GM12878 (cell line): ENCODE measurements at regions not wholly inside any gene's neighbourhood (a gene's known extent, or its start where the extent isn't known, plus 50 kb on each side); places are given as distances from the start of the nearest gene placed in this dataset.

Source experiments
- ATAC-seq: fragments of 200-7000 bp; cut with Tn5 transposase; 3 replicates; pipeline ENCODE4 v1.9.1; 2020; ENCODE audit warnings: mild to moderate bottlenecking, moderate library complexity
- BruUV-seq: library from RNA; stranded (reverse); fragments of 400-500 nt; replicated peaks from 2 replicates; lab custom pipeline; 2021; lab: Mats Ljungman, UMichigan
- CTCF ChIA-PET: fragments of 300-600 bp; sonication (Branson Sonifier 250); formaldehyde crosslinking; extraction: SDS; loops from one replicate; lab custom pipeline; 2021; ENCODE audit warnings: inconsistent platforms; lab: Yijun Ruan, JAX
- POLR2A ChIA-PET: fragments of 350-600 bp; formaldehyde crosslinking; extraction: SDS; loops from one replicate; lab custom pipeline; 2021; ENCODE audit warnings: inconsistent platforms; lab: Charles Lee
- RAD21 ChIA-PET: fragments of 300-600 bp; sonication (Branson Sonifier 250); formaldehyde crosslinking; loops from one replicate; lab custom pipeline; 2023; ENCODE audit warnings: antibody characterized with exemption; ENCODE audit not compliant: unreplicated experiment; lab: Charles Lee
- SMC1A ChIA-PET: fragments of 300-600 bp; sonication (Branson Sonifier 250); formaldehyde crosslinking; loops from one replicate; lab custom pipeline; 2023; ENCODE audit not compliant: unreplicated experiment, uncharacterized antibody; lab: Charles Lee
- DNase-seq: peaks from one replicate; pipeline ENCODE4 v3.0.0-alpha.2; 2011; ENCODE audit warnings: low read depth, low spot score
- FAIRE-seq: peaks from 3 replicates; lab custom pipeline; 2011; peaks lifted over from hg19 to GRCh38; lab: Jason Lieb, UNC
- H2AFZ ChIP-seq: 2 replicates; pipeline ENCODE4 v1.6.0; 2011; ENCODE audit warnings: low read depth, low read length, control low read depth; ENCODE audit not compliant: control insufficient read depth
- H3K27ac ChIP-seq: 2 replicates; pipeline ENCODE4 v1.5.1; 2011; ENCODE audit warnings: control low read depth; ENCODE audit not compliant: control insufficient read depth, insufficient read depth
- H3K27me3 ChIP-seq, 2 experiments: replicated peaks in 1 of 2; 2 replicates each; pipeline versions ENCODE4 v1.6.0 to v1.6.1; 2011; ENCODE audit warnings: low read length in 1 of 2; ENCODE audit not compliant: control insufficient read depth in 2 of 2, insufficient read depth in 2 of 2
- H3K36me3 ChIP-seq, 2 experiments: 2 replicates each; pipeline ENCODE4 v1.5.1; 2011; ENCODE audit warnings: low read length in 1 of 2; ENCODE audit not compliant: control insufficient read depth in 2 of 2, insufficient read depth in 2 of 2
- H3K4me1 ChIP-seq: 2 replicates; pipeline ENCODE4 v1.6.1; 2011; ENCODE audit warnings: mild to moderate bottlenecking, low read length, moderate library complexity, mixed read lengths; ENCODE audit not compliant: control insufficient read depth, insufficient read depth
- H3K4me2 ChIP-seq: 2 replicates; pipeline ENCODE4 v1.6.0; 2011; ENCODE audit warnings: control low read depth; ENCODE audit not compliant: control insufficient read depth, insufficient read depth
- H3K4me3 ChIP-seq: fragments of 200-600 bp; sonication (generic); 2 replicates; pipeline ENCODE4 v1.5.1; 2016
- H3K79me2 ChIP-seq: 2 replicates; pipeline ENCODE4 v1.6.0; 2011; ENCODE audit warnings: low read length; ENCODE audit not compliant: control insufficient read depth, insufficient read depth
- H3K9ac ChIP-seq: 2 replicates; pipeline ENCODE4 v1.8.0; 2011; ENCODE audit warnings: low read length, control low read depth, mixed read lengths; ENCODE audit not compliant: control insufficient read depth, insufficient read depth
- H3K9me3 ChIP-seq: replicated peaks from 3 replicates; pipeline ENCODE4 v1.5.1; 2011; ENCODE audit warnings: mild to moderate bottlenecking, low read length; ENCODE audit not compliant: control insufficient read depth, insufficient read depth
- H4K20me1 ChIP-seq: 2 replicates; pipeline ENCODE4 v1.6.0; 2011; ENCODE audit not compliant: control insufficient read depth, insufficient read depth
- BCL11A ChIP-seq: IDR thresholded peaks from 2 replicates; pipeline ENCODE4 v1.6.1; 2011; ENCODE audit warnings: low read depth, low read length
- BCLAF1 ChIP-seq: fragments of 450-650 bp; IDR thresholded peaks from 2 replicates; pipeline ENCODE4 v1.6.1; 2017; ENCODE audit warnings: antibody characterized with exemption, mild to moderate bottlenecking, moderate library complexity
- CREB1 ChIP-seq: IDR thresholded peaks from 2 replicates; pipeline ENCODE4 v1.6.1; 2012; ENCODE audit warnings: low read depth, mild to moderate bottlenecking, inconsistent platforms
- EGR1 ChIP-seq, 2 experiments: IDR thresholded peaks; 1 replicate in 1 of 2; 2 replicates in 1 of 2; pipeline ENCODE4 v1.6.1; 2011 to 2012; ENCODE audit warnings: low read depth in 2 of 2, low read length in 2 of 2, borderline replicate concordance in 1 of 2, mild to moderate bottlenecking in 1 of 2, moderate library complexity in 1 of 2
- EZH2 ChIP-seq: IDR thresholded peaks from 2 replicates; pipeline ENCODE4 v1.6.1; 2012; ENCODE audit warnings: low read depth, mild to moderate bottlenecking, control low read depth, inconsistent platforms, low read length, borderline replicate concordance; ENCODE audit not compliant: control insufficient read depth
- FOXM1 ChIP-seq: IDR thresholded peaks from 2 replicates; pipeline ENCODE4 v1.6.1; 2012; ENCODE audit warnings: low read depth, mild to moderate bottlenecking, inconsistent platforms, low read length, moderate library complexity
- HDGF ChIP-seq: fragments of 450-650 bp; IDR thresholded peaks from 2 replicates; pipeline ENCODE4 v1.6.1; 2016; ENCODE audit warnings: antibody characterized with exemption
- MLLT1 ChIP-seq: fragments of 450-650 bp; IDR thresholded peaks from 2 replicates; pipeline ENCODE4 v1.6.1; 2016; ENCODE audit warnings: mild to moderate bottlenecking
- MTA2 ChIP-seq: fragments of 450-650 bp; IDR thresholded peaks from 2 replicates; pipeline ENCODE4 v1.6.1; 2016; ENCODE audit warnings: low read depth, mild to moderate bottlenecking, moderate library complexity
- NFIC ChIP-seq: IDR thresholded peaks from 2 replicates; pipeline ENCODE4 v1.6.1; 2012; ENCODE audit warnings: low read depth, mild to moderate bottlenecking, inconsistent platforms, low read length, moderate library complexity
- NR2C1 ChIP-seq: fragments of 450-650 bp; IDR thresholded peaks from 2 replicates; pipeline ENCODE4 v1.6.1; 2017; ENCODE audit warnings: antibody characterized with exemption, mild to moderate bottlenecking, moderate library complexity
- POLR2AphosphoS2 ChIP-seq: IDR thresholded peaks from 2 replicates; pipeline ENCODE4 v1.6.1; 2011; ENCODE audit warnings: low read depth, mild to moderate bottlenecking, low read length, improper control_type of control experiment, moderate library complexity
- SIN3A ChIP-seq: IDR thresholded peaks from 2 replicates; pipeline ENCODE4 v1.6.1; 2012; ENCODE audit warnings: low read depth, low read length, improper control_type of control experiment
- SUZ12 ChIP-seq: fragments of 200-600 bp; sonication (generic); IDR thresholded peaks from one replicate; pipeline ENCODE4 v1.6.1; 2018; ENCODE audit warnings: antibody characterized with exemption, mild to moderate bottlenecking; ENCODE audit not compliant: unreplicated experiment
- YBX1 ChIP-seq: fragments of 450-650 bp; IDR thresholded peaks from 2 replicates; pipeline ENCODE4 v1.6.1; 2016; ENCODE audit warnings: antibody characterized with exemption
- ZNF207 ChIP-seq: fragments of 450-650 bp; IDR thresholded peaks from 2 replicates; pipeline ENCODE4 v1.6.1; 2014; ENCODE audit warnings: antibody characterized with exemption, mild to moderate bottlenecking, borderline replicate concordance
- in situ Hi-C: fragments of 300-500 bp; cut with MboI; formaldehyde crosslinking; loops from 9 replicates; pipeline ENCODE4 v1.14.3; 2018; ENCODE audit warnings: mixed read lengths
- intact Hi-C: fragments of 100-400 bp; cut with micrococcal nuclease; formaldehyde crosslinking; loops from one replicate; pipeline ENCODE4 v1.14.2; 2022; ENCODE audit not compliant: unreplicated experiment
- TF ChIP-seq, protein P1 (sequence below): IDR thresholded peaks from 2 replicates; pipeline ENCODE4 v1.6.1; 2011; ENCODE audit warnings: borderline replicate concordance, low read depth, mild to moderate bottlenecking, moderate library complexity, mixed read lengths, low read length; ENCODE audit not compliant: insufficient read depth; ENCODE audit errors: extremely low read length
- TF ChIP-seq, protein P2 (sequence below): fragments of 450-650 bp; conservative IDR thresholded peaks from 2 replicates; pipeline ENCODE4 v1.6.1; 2017; ENCODE audit warnings: mild to moderate bottlenecking, moderate library complexity

GRCh38 chr1:224866940-224867339 lies 62.5 kb upstream of the DNAH14 start (continued):
- TF ChIP-seq BCLAF1 (no peak), YBX1 (no peak), CREB1 (no peak), EGR1 (IDR thresholded peaks at IDR 0.05; ENCODE audit: borderline replicate concordance in 1 of 2, low read depth in 2 of 2, low read length in 2 of 2) (no peak), NR2C1 (no peak), SIN3A (no peak), NFIC (no peak), MTA2 (no peak)
- TF ChIP-seq, all 136 proteins: peak for 0

GRCh38 chr1:224867715-224868114 lies 61.8 kb upstream of the DNAH14 start:
- H3K4me3 ChIP-seq: no peak overlapping the region
- FAIRE-seq (no peak), DNase-seq (no peak), ATAC-seq (no peak)
- H3K4me1 ChIP-seq: no peaks in the 10 kb centered on the region
- no TSS peak for BruUV-seq
- ChIA-PET CTCF (no interaction called here), SMC1A (no interaction called here), RAD21 (no interaction called here), POLR2A (no interaction called here)
- H3K4me2 ChIP-seq: no peak overlapping the region
- no peak overlapping the region for H2AFZ ChIP-seq
- no peaks in the 10 kb centered on the region; the same call in 2 of the 3 replicates for H3K9me3 ChIP-seq
- H3K27me3 ChIP-seq: no peaks in the 10 kb centered on the region
- no peaks in the 10 kb centered on the region for H3K36me3 ChIP-seq
- H3K27ac ChIP-seq: no peak overlapping the region
- no peaks in the 10 kb centered on the region for H4K20me1 ChIP-seq
- intact Hi-C loops (no loop called here), in situ Hi-C loops (no loop called here)
- TF ChIP-seq MLLT1: no peak
- TF ChIP-seq EZH2: no peak
- TF ChIP-seq SUZ12: no peak
- TF ChIP-seq FOXM1: no peak
- TF ChIP-seq, protein P1, sequence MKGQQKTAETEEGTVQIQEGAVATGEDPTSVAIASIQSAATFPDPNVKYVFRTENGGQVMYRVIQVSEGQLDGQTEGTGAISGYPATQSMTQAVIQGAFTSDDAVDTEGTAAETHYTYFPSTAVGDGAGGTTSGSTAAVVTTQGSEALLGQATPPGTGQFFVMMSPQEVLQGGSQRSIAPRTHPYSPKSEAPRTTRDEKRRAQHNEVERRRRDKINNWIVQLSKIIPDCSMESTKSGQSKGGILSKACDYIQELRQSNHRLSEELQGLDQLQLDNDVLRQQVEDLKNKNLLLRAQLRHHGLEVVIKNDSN: no peak
- TF ChIP-seq, protein P2, sequence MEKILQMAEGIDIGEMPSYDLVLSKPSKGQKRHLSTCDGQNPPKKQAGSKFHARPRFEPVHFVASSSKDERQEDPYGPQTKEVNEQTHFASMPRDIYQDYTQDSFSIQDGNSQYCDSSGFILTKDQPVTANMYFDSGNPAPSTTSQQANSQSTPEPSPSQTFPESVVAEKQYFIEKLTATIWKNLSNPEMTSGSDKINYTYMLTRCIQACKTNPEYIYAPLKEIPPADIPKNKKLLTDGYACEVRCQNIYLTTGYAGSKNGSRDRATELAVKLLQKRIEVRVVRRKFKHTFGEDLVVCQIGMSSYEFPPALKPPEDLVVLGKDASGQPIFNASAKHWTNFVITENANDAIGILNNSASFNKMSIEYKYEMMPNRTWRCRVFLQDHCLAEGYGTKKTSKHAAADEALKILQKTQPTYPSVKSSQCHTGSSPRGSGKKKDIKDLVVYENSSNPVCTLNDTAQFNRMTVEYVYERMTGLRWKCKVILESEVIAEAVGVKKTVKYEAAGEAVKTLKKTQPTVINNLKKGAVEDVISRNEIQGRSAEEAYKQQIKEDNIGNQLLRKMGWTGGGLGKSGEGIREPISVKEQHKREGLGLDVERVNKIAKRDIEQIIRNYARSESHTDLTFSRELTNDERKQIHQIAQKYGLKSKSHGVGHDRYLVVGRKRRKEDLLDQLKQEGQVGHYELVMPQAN: no peak
- no peak for TF ChIP-seq BCL11A
- TF ChIP-seq HDGF: no peak
- no peak for TF ChIP-seq POLR2AphosphoS2
- no peak for TF ChIP-seq ZNF207
- TF ChIP-seq EGR1 (IDR thresholded peaks at IDR 0.05; ENCODE audit: borderline replicate concordance in 1 of 2, low read depth in 2 of 2, low read length in 2 of 2): no peak
- no peak overlapping the region for H3K9ac ChIP-seq
- H3K79me2 ChIP-seq: no peaks in the 10 kb centered on the region
